Right lobe of liver (tissue), 4 donors: ENCODE measurements at regions not wholly inside any gene's neighbourhood (a gene's known extent, or its start where the extent isn't known, plus 50 kb on each side); places are given as distances from the start of the nearest gene placed in this dataset.

Source experiments
- CTCF ChIP-seq, 4 donors: fragments of 200-600 bp in 3 of 4; fragments of 450-650 bp in 1 of 4; IDR thresholded peaks; one replicate each; pipeline versions ENCODE4 v1.5.1 to v1.8.0; 2016 to 2022; ENCODE audit warnings: antibody characterized with exemption in 4 of 4, mild to moderate bottlenecking in 2 of 4
- POLR2A ChIP-seq: fragments of 450-650 bp; IDR thresholded peaks from one replicate; pipeline ENCODE4 v1.6.1; 2017; ENCODE audit warnings: antibody characterized with exemption, mild to moderate bottlenecking
- donor health status: DM: no; HTN: no; CAD: no.
- donor health status: DM: no; HTN: no; CAD: no.
- donor health status: DM: no; HTN: yes; CAD: no.

- TF ChIP-seq CTCF (IDR thresholded peaks at IDR 0.05) (no peak), POLR2A (no peak)
Observed at GRCh38 chr21:20459838-20460237, 538.4 kb upstream of the NCAM2 start.
